ENCODE measurements at regions not wholly inside any gene's neighbourhood (a gene's known extent, or its start where the extent isn't known, plus 50 kb on each side); places are given as distances from the start of the nearest gene placed in this dataset.

GRCh38 chr4:60812811-60813210 lies 387.3 kb upstream of the ADGRL3 start:
- no peak overlapping the region for H3K9ac ChIP-seq (ENCODE audit: low read length in 3 of 3)
- H3K27ac ChIP-seq (ENCODE audit: low read depth in 2 of 2, low read length in 2 of 2) = no peak overlapping the region
- FAIRE-seq (no peak), DNase-seq (peak in 1 of 5 donors; percentile 22)
- H3K4me1 ChIP-seq (ENCODE audit: control insufficient read depth in 2 of 3, insufficient read depth in 2 of 3, low read depth in 1 of 3, low read length in 3 of 3) = no peaks in the 10 kb centered on the region
- no peaks in the 10 kb centered on the region for H3K27me3 ChIP-seq (ENCODE audit: control insufficient read depth, insufficient read depth, low read length)
- H3K4me3 ChIP-seq (ENCODE audit: low read length in 3 of 3) = no peak overlapping the region
- H3K36me3 ChIP-seq (ENCODE audit: control insufficient read depth in 2 of 3, insufficient read depth in 3 of 3, low read length in 3 of 3) = no peaks in the 10 kb centered on the region
- intact Hi-C loops (cut with DNase I) = no loop called here
- H3K9me3 ChIP-seq (ENCODE audit: control insufficient read depth in 2 of 3, insufficient read depth in 1 of 3, low read length in 3 of 3) = no peaks in the 10 kb centered on the region
- TF ChIP-seq, protein P1, sequence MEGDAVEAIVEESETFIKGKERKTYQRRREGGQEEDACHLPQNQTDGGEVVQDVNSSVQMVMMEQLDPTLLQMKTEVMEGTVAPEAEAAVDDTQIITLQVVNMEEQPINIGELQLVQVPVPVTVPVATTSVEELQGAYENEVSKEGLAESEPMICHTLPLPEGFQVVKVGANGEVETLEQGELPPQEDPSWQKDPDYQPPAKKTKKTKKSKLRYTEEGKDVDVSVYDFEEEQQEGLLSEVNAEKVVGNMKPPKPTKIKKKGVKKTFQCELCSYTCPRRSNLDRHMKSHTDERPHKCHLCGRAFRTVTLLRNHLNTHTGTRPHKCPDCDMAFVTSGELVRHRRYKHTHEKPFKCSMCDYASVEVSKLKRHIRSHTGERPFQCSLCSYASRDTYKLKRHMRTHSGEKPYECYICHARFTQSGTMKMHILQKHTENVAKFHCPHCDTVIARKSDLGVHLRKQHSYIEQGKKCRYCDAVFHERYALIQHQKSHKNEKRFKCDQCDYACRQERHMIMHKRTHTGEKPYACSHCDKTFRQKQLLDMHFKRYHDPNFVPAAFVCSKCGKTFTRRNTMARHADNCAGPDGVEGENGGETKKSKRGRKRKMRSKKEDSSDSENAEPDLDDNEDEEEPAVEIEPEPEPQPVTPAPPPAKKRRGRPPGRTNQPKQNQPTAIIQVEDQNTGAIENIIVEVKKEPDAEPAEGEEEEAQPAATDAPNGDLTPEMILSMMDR (IDR thresholded peaks at IDR 0.05; ENCODE audit: borderline replicate concordance, extremely low read depth, insufficient read depth) = no peak

GRCh38 chr4:60814549-60814948 lies 385.6 kb upstream of the ADGRL3 start:
- H3K27ac ChIP-seq (ENCODE audit: low read depth in 2 of 2, low read length in 2 of 2) = no peak overlapping the region
- H3K36me3 ChIP-seq (ENCODE audit: control insufficient read depth in 2 of 3, insufficient read depth in 3 of 3, low read length in 3 of 3) = no peaks in the 10 kb centered on the region
- TF ChIP-seq, protein P1 (IDR thresholded peaks at IDR 0.05; ENCODE audit: borderline replicate concordance, extremely low read depth, insufficient read depth) = no peak
- no peaks in the 10 kb centered on the region for H3K27me3 ChIP-seq (ENCODE audit: control insufficient read depth, insufficient read depth, low read length)
- no peaks in the 10 kb centered on the region for H3K4me1 ChIP-seq (ENCODE audit: control insufficient read depth in 2 of 3, insufficient read depth in 2 of 3, low read depth in 1 of 3, low read length in 3 of 3)
- intact Hi-C loops (cut with DNase I) = no loop called here
- no peak for FAIRE-seq
- DNase-seq = no peak
- no peak overlapping the region for H3K9ac ChIP-seq (ENCODE audit: low read length in 3 of 3)
- H3K9me3 ChIP-seq (ENCODE audit: control insufficient read depth in 2 of 3, insufficient read depth in 1 of 3, low read length in 3 of 3) = no peaks in the 10 kb centered on the region
- H3K4me3 ChIP-seq (ENCODE audit: low read length in 3 of 3) = no peak overlapping the region

- no peak overlapping the region for H3K9ac ChIP-seq (ENCODE audit: low read length in 3 of 3)
- no peak overlapping the region for H3K27ac ChIP-seq (ENCODE audit: low read depth in 2 of 2, low read length in 2 of 2)
- H3K4me3 ChIP-seq (ENCODE audit: low read length in 3 of 3) = no peak overlapping the region
- intact Hi-C loops (cut with DNase I) = no loop called here
- DNase-seq (no peak), FAIRE-seq (no peak)
- no peaks in the 10 kb centered on the region for H3K4me1 ChIP-seq (ENCODE audit: control insufficient read depth in 2 of 3, insufficient read depth in 2 of 3, low read depth in 1 of 3, low read length in 3 of 3)
- H3K27me3 ChIP-seq (ENCODE audit: control insufficient read depth, insufficient read depth, low read length) = no peaks in the 10 kb centered on the region
- no peaks in the 10 kb centered on the region for H3K36me3 ChIP-seq (ENCODE audit: control insufficient read depth in 2 of 3, insufficient read depth in 3 of 3, low read length in 3 of 3)
- H3K9me3 ChIP-seq (ENCODE audit: control insufficient read depth in 2 of 3, insufficient read depth in 1 of 3, low read length in 3 of 3) = no peaks in the 10 kb centered on the region
- TF ChIP-seq, protein P1 (IDR thresholded peaks at IDR 0.05; ENCODE audit: borderline replicate concordance, extremely low read depth, insufficient read depth) = no peak
Observed at GRCh38 chr4:60817609-60818008, 382.5 kb upstream of the ADGRL3 start.

- DNase-seq = no peak
- no peak overlapping the region for H3K27ac ChIP-seq (ENCODE audit: low read depth in 2 of 2, low read length in 2 of 2)
- intact Hi-C loops (cut with DNase I) = no loop called here
- TF ChIP-seq, protein P1 (IDR thresholded peaks at IDR 0.05; ENCODE audit: borderline replicate concordance, extremely low read depth, insufficient read depth) = no peak
- FAIRE-seq = no peak
- no peaks in the 10 kb centered on the region for H3K9me3 ChIP-seq (ENCODE audit: control insufficient read depth in 2 of 3, insufficient read depth in 1 of 3, low read length in 3 of 3)
- H3K4me1 ChIP-seq (ENCODE audit: control insufficient read depth in 2 of 3, insufficient read depth in 2 of 3, low read depth in 1 of 3, low read length in 3 of 3) = no peaks in the 10 kb centered on the region
- no peak overlapping the region for H3K4me3 ChIP-seq (ENCODE audit: low read length in 3 of 3)
- H3K9ac ChIP-seq (ENCODE audit: low read length in 3 of 3) = no peak overlapping the region
- no peaks in the 10 kb centered on the region for H3K36me3 ChIP-seq (ENCODE audit: control insufficient read depth in 2 of 3, insufficient read depth in 3 of 3, low read length in 3 of 3)
- H3K27me3 ChIP-seq (ENCODE audit: control insufficient read depth, insufficient read depth, low read length) = no peaks in the 10 kb centered on the region
Observed at GRCh38 chr4:60822986-60823385, 377.1 kb upstream of the ADGRL3 start.
